K562 (cell line): ENCODE measurements at regions not wholly inside any gene's neighbourhood (a gene's known extent, or its start where the extent isn't known, plus 50 kb on each side); places are given as distances from the start of the nearest gene placed in this dataset.
A peak's percentile ranks its signal among the peaks of the same experiment; 100 is the strongest.

Source experiments
- ATAC-seq: fragments of 200-7000 bp; cut with Tn5 transposase; 3 replicates; pipeline ENCODE4 v1.9.1; 2020; ENCODE audit warnings: moderate library complexity
- BruUV-seq: library from RNA; stranded (reverse); fragments of 400-500 nt; replicated peaks from 2 replicates; lab custom pipeline; 2021; lab: Mats Ljungman, UMichigan
- CTCF ChIA-PET: fragments of 300-600 bp; formaldehyde crosslinking; extraction: SDS; loops from one replicate; lab custom pipeline; 2021; ENCODE audit warnings: low intra/inter-chr PET ratio; lab: Yijun Ruan, JAX
- POLR2A ChIA-PET: fragments of 300-600, 350-650 bp; sonication (Branson Sonifier 250); formaldehyde crosslinking; extraction: SDS; loops from one replicate; lab custom pipeline; 2021; ENCODE audit warnings: antibody characterized with exemption, inconsistent platforms; lab: Yijun Ruan, JAX
- DNase-seq, 4 experiments: peaks; one replicate each; pipeline versions ENCODE4 v3.0.0 to v3.0.0-alpha.2; 2011 to 2018; ENCODE audit warnings: low spot score in 3 of 4, mixed read lengths in 3 of 4; ENCODE audit errors: extremely low read depth in 1 of 4
- FAIRE-seq: peaks from 2 replicates; lab custom pipeline; 2011; peaks lifted over from hg19 to GRCh38; lab: Jason Lieb, UNC
- H2AFZ ChIP-seq: 2 replicates; pipeline ENCODE4 v1.6.0; 2011; ENCODE audit warnings: low read depth, low read length, control low read depth, inconsistent platforms
- H3K27ac ChIP-seq: fragments of 200-600 bp; 3 replicates; pipeline ENCODE4 v1.8.0; 2011; ENCODE audit warnings: low read depth, mild to moderate bottlenecking, control low read depth, inconsistent platforms, low read length, moderate library complexity, mixed read lengths; ENCODE audit errors: extremely low read depth
- H3K27me3 ChIP-seq, 2 experiments: fragments of 300-600 bp in 1 of 2; 2 replicates in 1 of 2; 3 replicates in 1 of 2; pipeline versions ENCODE4 v1.6.0 to v1.8.0; 2011; ENCODE audit warnings: inconsistent platforms in 2 of 2, low read length in 2 of 2, mild to moderate bottlenecking in 1 of 2, mixed read lengths in 1 of 2, moderate library complexity in 1 of 2; ENCODE audit not compliant: control insufficient read depth in 2 of 2, insufficient read depth in 2 of 2
- H3K36me3 ChIP-seq: fragments of 300-600 bp; 3 replicates; pipeline ENCODE4 v1.8.0; 2011; ENCODE audit warnings: mild to moderate bottlenecking, low read length, inconsistent platforms; ENCODE audit not compliant: control insufficient read depth, insufficient read depth
- H3K4me1 ChIP-seq, 2 experiments: fragments of 200-600 bp in 1 of 2; replicated peaks in 1 of 2; 2 replicates in 1 of 2; 3 replicates in 1 of 2; pipeline versions ENCODE4 v1.5.1 to v1.8.0; 2011; ENCODE audit warnings: inconsistent platforms in 2 of 2, low read length in 2 of 2, mild to moderate bottlenecking in 1 of 2, mixed read lengths in 1 of 2, moderate library complexity in 1 of 2; ENCODE audit not compliant: control insufficient read depth in 2 of 2, insufficient read depth in 2 of 2
- H3K4me2 ChIP-seq: 2 replicates; pipeline ENCODE4 v1.6.1; 2011; ENCODE audit warnings: low read length, control low read depth, inconsistent platforms, mixed read lengths; ENCODE audit not compliant: insufficient read depth
- H3K4me3 ChIP-seq: fragments of 200-600 bp; sonication (generic), shearing (Covaris generic); 2 replicates; pipeline ENCODE4 v1.5.1; 2016; ENCODE audit warnings: control low read depth, inconsistent platforms
- H3K79me2 ChIP-seq: fragments of 200-600 bp; 3 replicates; pipeline ENCODE4 v1.8.0; 2011; ENCODE audit warnings: low read length, inconsistent platforms; ENCODE audit not compliant: control insufficient read depth, insufficient read depth
- H3K9ac ChIP-seq, 2 experiments: 2 replicates each; pipeline versions ENCODE4 v1.6.0 to v1.6.1; 2011; ENCODE audit warnings: low read depth in 2 of 2, low read length in 2 of 2, control low read depth in 1 of 2, inconsistent platforms in 1 of 2, mild to moderate bottlenecking in 1 of 2, mixed read lengths in 1 of 2; ENCODE audit not compliant: insufficient read depth in 1 of 2
- H3K9me1 ChIP-seq: one replicate; pipeline ENCODE4 v1.6.0; 2011; ENCODE audit warnings: inconsistent platforms, mild to moderate bottlenecking, low read length, moderate library complexity; ENCODE audit not compliant: control insufficient read depth, insufficient read depth
- H3K9me3 ChIP-seq: replicated peaks from 2 replicates; pipeline ENCODE4 v1.5.1; 2011; ENCODE audit warnings: low read depth, low read length, inconsistent platforms; ENCODE audit not compliant: control insufficient read depth, insufficient read depth
- H4K20me1 ChIP-seq: replicated peaks from 2 replicates; pipeline ENCODE4 v1.6.1; 2011; ENCODE audit warnings: low read length, inconsistent platforms, mixed read lengths; ENCODE audit not compliant: control insufficient read depth, insufficient read depth
- BCOR ChIP-seq: fragments of 450-650 bp; IDR thresholded peaks from 2 replicates; pipeline ENCODE4 v1.6.1; 2016
- BRCA1 ChIP-seq, 2 experiments: fragments of 450-650 bp in 1 of 2; sonication (generic) in 1 of 2; formaldehyde crosslinking in 1 of 2; IDR thresholded peaks; 2 replicates each; pipeline versions ENCODE4 v1.5.0 to v1.6.1; 2017 to 2020; ENCODE audit warnings: mild to moderate bottlenecking in 1 of 2, missing genetic modification reagents in 1 of 2
- C11orf30 ChIP-seq: fragments of 450-650 bp; IDR thresholded peaks from 2 replicates; pipeline ENCODE4 v1.6.1; 2016; ENCODE audit warnings: low read depth, mild to moderate bottlenecking
- CBX2 ChIP-seq: fragments of 200-600 bp; sonication (generic); IDR thresholded peaks from one replicate; pipeline ENCODE4 v1.6.1; 2012; ENCODE audit warnings: mild to moderate bottlenecking, low read length, inconsistent platforms; ENCODE audit not compliant: insufficient read depth, poor library complexity, severe bottlenecking
- ELF1 ChIP-seq: fragments of 200-800 bp; sonication (Bioruptor generic); IDR thresholded peaks from 2 replicates; pipeline ENCODE4 v1.6.1; 2016; ENCODE audit warnings: missing genetic modification characterization, missing compliant biosample characterization
- GABPB2 ChIP-seq: fragments of 250-450 bp; sonication (Bioruptor Pico); conservative IDR thresholded peaks from 2 replicates; pipeline ENCODE4 v1.5.1; 2021; ENCODE audit warnings: mild to moderate bottlenecking
- GATAD2B ChIP-seq: fragments of 450-650 bp; IDR thresholded peaks from 2 replicates; pipeline ENCODE4 v1.6.1; 2017; ENCODE audit warnings: mild to moderate bottlenecking, borderline replicate concordance
- HCFC1 ChIP-seq: IDR thresholded peaks from 2 replicates; pipeline ENCODE4 v1.6.1; 2012; ENCODE audit warnings: low read depth, low read length, improper control_type of control experiment
- HIVEP1 ChIP-seq: fragments of 250-450 bp; sonication (Bioruptor Pico); IDR thresholded peaks from 2 replicates; pipeline ENCODE4 v1.4.0; 2020; ENCODE audit warnings: mild to moderate bottlenecking
- HNRNPUL1 ChIP-seq: fragments of 200-400 bp; formaldehyde crosslinking; IDR thresholded peaks from 2 replicates; pipeline ENCODE4 v1.6.1; 2017; ENCODE audit warnings: low read length
- IRF2 ChIP-seq: sonication (generic); formaldehyde crosslinking; IDR thresholded peaks from 2 replicates; pipeline ENCODE4 v1.8.1; 2022; ENCODE audit warnings: mild to moderate bottlenecking, missing genetic modification reagents
- MAFF ChIP-seq: IDR thresholded peaks from 2 replicates; pipeline ENCODE4 v1.6.1; 2012; ENCODE audit warnings: low read length, improper control_type of control experiment
- NFE2L1 ChIP-seq: fragments of 450-650 bp; IDR thresholded peaks from 2 replicates; pipeline ENCODE4 v1.6.1; 2016; ENCODE audit warnings: missing genetic modification characterization, low read depth, mild to moderate bottlenecking, missing compliant biosample characterization, moderate library complexity, borderline replicate concordance
- PURB ChIP-seq: sonication (generic); formaldehyde crosslinking; IDR thresholded peaks from 2 replicates; pipeline ENCODE4 v1.9.0; 2021; ENCODE audit warnings: low read depth, mild to moderate bottlenecking, missing genetic modification reagents
- SNIP1 ChIP-seq: fragments of 450-650 bp; IDR thresholded peaks from 2 replicates; pipeline ENCODE4 v1.7.1; 2017; ENCODE audit warnings: low read depth, mild to moderate bottlenecking
- ZNF121 ChIP-seq: sonication (generic); formaldehyde crosslinking; conservative IDR thresholded peaks from 2 replicates; pipeline ENCODE4 v1.8.0; 2022; ENCODE audit warnings: missing genetic modification reagents
- ZNF316 ChIP-seq: fragments of 450-650 bp; IDR thresholded peaks from 2 replicates; pipeline ENCODE4 v1.6.1; 2016
- ZNF586 ChIP-seq: fragments of 450-650 bp; formaldehyde crosslinking; conservative IDR thresholded peaks from 2 replicates; pipeline ENCODE4 v1.4.0; 2020; ENCODE audit warnings: mild to moderate bottlenecking, moderate library complexity
- ZNF766 ChIP-seq: fragments of 200-800 bp; sonication (Bioruptor generic); conservative IDR thresholded peaks from 2 replicates; pipeline ENCODE4 v1.6.1; 2016; ENCODE audit warnings: missing genetic modification characterization, missing compliant biosample characterization
- WGBS: fragments of 100-300 bp; shearing (Covaris generic); methylation state at CpG from one replicate; pipeline ENCODE4 v1.1.6; 2016; ENCODE audit warnings: low coverage, mixed read lengths; ENCODE audit not compliant: insufficient coverage; ENCODE audit errors: missing lambda C conversion rate; 5-methylcytosine and 5-hydroxymethylcytosine counted together
- in situ Hi-C: fragments of 300-500 bp; cut with MboI; formaldehyde crosslinking; loops from 4 replicates; pipeline ENCODE4 v1.15.0; 2018; ENCODE audit warnings: inconsistent platforms, mixed read lengths
- intact Hi-C: fragments of 100-400 bp; cut with micrococcal nuclease; formaldehyde crosslinking; loops from 2 replicates; pipeline ENCODE4 v1.14.2; 2022
- TF ChIP-seq, protein P1 (sequence below): fragments of 450-650 bp; formaldehyde crosslinking; IDR thresholded peaks from 2 replicates; pipeline ENCODE4 v1.4.0; 2022; ENCODE audit warnings: missing genetic modification characterization

DNA sequence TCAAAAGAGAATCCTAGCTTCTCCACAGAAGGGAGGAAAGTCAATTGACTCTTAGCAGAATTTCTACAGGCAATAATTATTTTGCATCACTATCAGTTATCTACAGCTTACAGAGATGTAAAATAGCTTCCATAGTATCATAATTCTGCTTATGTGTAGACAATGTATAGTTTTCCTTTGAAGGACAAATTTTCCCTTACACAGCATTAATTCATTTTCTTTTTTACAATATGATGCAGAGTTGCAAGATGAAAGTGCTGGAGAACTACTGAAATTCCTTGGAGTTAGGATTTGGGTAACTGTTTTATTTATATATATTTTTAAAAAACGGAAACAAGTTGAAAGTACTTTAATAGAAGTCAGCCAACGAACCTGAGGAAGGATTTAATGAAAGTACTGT, 111.0 kb upstream of the CPHXL start:
- Histone ChIP-seq H3K36me3 (no peaks in the 10 kb centered on the region), H3K9me1 (no peaks in the 10 kb centered on the region), H4K20me1 (no peaks in the 10 kb centered on the region), H3K4me3 (no peak overlapping the region), H3K27ac (no peak overlapping the region), H3K4me2 (no peak overlapping the region), H2AFZ (no peak overlapping the region), H3K9ac (no peak overlapping the region), H3K4me1 (no peaks in the 10 kb centered on the region), H3K27me3 (no peaks in the 10 kb centered on the region), H3K79me2 (no peaks in the 10 kb centered on the region), H3K9me3 (no peaks in the 10 kb centered on the region)
- 0% methylated on average over 2 of the region's 2 CpGs for WGBS
- CTCF ChIA-PET, result no interaction called here
- in situ Hi-C loops, result no loop called here
- TF ChIP-seq NFE2L1 (tag) (no peak), MAFF (peak; percentile 47; the same call in 1 of the 2 replicates), C11orf30 (peak; percentile 35; the same call in 1 of the 2 replicates), ZNF316 (peak; percentile 68), HIVEP1 (CRISPR knock-in tag) (no peak), GABPB2 (CRISPR knock-in tag) (no peak)
- DNase-seq (no peak), ATAC-seq (no peak), FAIRE-seq (no peak)
- intact Hi-C loops, result no loop called here
- POLR2A ChIA-PET, result no interaction called here
- no TSS peak for BruUV-seq

DNA sequence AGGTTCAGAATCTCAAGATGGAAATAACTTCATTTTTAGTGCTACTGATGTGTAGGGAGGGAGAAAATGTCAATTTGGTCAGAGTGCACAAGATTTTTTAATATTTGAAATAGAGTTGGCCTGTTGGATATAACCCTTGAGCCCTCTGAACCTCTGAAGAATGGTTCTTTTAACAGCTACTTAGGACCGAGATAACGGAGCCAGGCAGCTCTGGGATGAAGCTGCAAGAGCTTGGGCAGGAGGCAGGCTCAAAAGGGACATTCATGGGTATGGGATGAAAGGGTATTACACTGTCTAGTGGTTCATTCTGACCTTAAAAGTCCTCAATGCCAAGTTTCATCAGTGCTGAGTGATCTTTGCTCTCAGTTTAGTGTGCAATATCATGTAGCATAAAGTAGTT, 111.4 kb upstream of the CPHXL start:
- 3% methylated on average over 2 of the region's 2 CpGs for WGBS
- H3K4me3 ChIP-seq, result no peak overlapping the region
- in situ Hi-C loops (no loop called here), intact Hi-C loops (no loop called here)
- H3K9me1 ChIP-seq, result no peaks in the 10 kb centered on the region
- DNase-seq (no peak), FAIRE-seq (no peak), ATAC-seq (no peak)
- no peak overlapping the region for H3K4me2 ChIP-seq
- ChIA-PET POLR2A (no interaction called here), CTCF (no interaction called here)
- H3K79me2 ChIP-seq, result no peaks in the 10 kb centered on the region
- no peaks in the 10 kb centered on the region for H3K27me3 ChIP-seq
- BruUV-seq, result no TSS peak
- no peaks in the 10 kb centered on the region for H3K36me3 ChIP-seq
- no peak overlapping the region for H3K27ac ChIP-seq
- no peak overlapping the region for H3K9ac ChIP-seq
- no peaks in the 10 kb centered on the region for H4K20me1 ChIP-seq
- H3K4me1 ChIP-seq, result no peaks in the 10 kb centered on the region
- H2AFZ ChIP-seq, result no peak overlapping the region
- no peaks in the 10 kb centered on the region for H3K9me3 ChIP-seq
- TF ChIP-seq HCFC1, result no peak
- no peak for TF ChIP-seq ZNF766 (CRISPR knock-in tag)
- TF ChIP-seq ZNF586 (CRISPR knock-in tag), result no peak
- TF ChIP-seq SNIP1, result no peak
- TF ChIP-seq GATAD2B, result no peak
- TF ChIP-seq, protein P1, sequence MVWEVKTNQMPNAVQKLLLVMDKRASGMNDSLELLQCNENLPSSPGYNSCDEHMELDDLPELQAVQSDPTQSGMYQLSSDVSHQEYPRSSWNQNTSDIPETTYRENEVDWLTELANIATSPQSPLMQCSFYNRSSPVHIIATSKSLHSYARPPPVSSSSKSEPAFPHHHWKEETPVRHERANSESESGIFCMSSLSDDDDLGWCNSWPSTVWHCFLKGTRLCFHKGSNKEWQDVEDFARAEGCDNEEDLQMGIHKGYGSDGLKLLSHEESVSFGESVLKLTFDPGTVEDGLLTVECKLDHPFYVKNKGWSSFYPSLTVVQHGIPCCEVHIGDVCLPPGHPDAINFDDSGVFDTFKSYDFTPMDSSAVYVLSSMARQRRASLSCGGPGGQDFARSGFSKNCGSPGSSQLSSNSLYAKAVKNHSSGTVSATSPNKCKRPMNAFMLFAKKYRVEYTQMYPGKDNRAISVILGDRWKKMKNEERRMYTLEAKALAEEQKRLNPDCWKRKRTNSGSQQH, result no peak
- TF ChIP-seq HNRNPUL1, result no peak
- TF ChIP-seq BRCA1 (IDR thresholded peaks at IDR 0.05), result no peak
- TF ChIP-seq BRCA1 (CRISPR knock-in tag; IDR thresholded peaks at IDR 0.05), result no peak
- TF ChIP-seq BCOR, result no peak
- TF ChIP-seq ELF1 (tag), result no peak
- no peak for TF ChIP-seq ZNF121 (CRISPR knock-in tag)
- no peak for TF ChIP-seq CBX2
- no peak for TF ChIP-seq PURB (CRISPR knock-in tag)
- no peak for TF ChIP-seq IRF2 (CRISPR knock-in tag)
